ENCODE measurements at regions not wholly inside any gene's neighbourhood (a gene's known extent, or its start where the extent isn't known, plus 50 kb on each side); places are given as distances from the start of the nearest gene placed in this dataset.

DNA sequence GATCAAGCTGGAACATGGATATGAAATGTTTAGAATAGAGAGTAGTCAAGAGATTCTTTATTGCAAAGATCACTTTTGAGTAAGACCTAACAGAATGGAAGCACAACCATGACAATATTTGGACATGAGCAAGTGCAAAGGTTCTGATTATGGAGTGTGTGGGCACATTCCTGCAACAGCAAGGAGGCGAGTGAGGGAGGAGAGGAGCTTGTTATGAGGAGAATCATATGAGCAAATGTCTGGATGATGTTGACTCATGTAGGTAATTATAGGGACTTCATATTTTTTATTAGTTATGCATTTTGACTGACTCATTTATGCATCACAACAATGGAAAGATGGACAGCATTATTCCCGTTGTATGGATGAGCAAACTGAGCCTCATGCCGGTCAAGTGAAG lies 100.8 kb upstream of the SLC35B3 start:
- no peak for DNase-seq

DNA sequence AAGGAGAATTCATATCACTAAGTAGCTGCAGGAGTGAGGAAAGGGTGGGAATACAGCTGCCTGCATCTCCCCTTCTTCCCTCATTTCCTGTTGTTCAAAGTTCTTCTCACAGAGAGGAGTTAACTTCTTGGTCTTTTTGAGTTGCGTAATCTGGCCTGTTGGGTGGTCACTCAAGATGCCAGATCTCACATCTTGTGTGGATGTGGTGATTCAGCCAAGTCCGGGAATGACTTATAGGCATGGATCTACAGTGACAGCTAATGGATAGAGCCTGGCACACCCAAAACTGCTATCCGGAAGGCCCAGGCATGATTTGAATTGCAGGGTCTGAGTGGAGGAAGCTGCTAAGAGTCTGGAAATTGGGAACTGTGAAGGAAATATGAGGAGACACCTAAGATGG lies 100.2 kb upstream of the SLC35B3 start:
- no peak for DNase-seq

DNA sequence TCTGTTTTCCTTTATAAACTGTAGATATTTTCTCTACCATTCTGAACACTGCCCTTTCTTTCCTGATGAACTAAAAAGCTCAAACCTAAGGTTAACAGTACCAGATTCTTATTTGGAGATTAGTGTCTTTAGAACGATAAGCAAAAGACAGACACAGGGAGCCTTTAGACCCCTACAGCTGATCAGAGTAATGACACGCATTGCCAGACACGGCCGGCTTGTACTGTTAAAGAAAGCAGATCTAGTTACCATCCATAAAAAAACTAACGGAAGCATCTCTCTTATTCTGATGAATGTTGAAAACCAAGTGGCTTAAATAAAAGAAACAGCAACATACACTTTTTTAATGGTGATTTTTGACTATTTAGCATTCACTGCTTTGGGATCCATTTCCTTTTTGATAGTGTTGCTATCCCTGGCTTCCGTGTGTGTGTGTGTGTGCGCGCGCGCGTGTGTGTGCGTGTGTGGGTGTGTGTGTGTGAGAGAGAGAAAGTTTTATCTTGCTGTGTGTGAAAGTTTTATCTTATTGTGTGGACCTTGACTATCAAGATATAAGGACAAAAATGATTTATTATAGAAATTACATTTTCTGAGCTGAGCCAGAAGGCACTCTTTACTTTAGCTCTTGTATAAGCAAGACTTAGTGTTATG lies 95.6 kb upstream of the SLC35B3 start:
- no peak for DNase-seq

DNA sequence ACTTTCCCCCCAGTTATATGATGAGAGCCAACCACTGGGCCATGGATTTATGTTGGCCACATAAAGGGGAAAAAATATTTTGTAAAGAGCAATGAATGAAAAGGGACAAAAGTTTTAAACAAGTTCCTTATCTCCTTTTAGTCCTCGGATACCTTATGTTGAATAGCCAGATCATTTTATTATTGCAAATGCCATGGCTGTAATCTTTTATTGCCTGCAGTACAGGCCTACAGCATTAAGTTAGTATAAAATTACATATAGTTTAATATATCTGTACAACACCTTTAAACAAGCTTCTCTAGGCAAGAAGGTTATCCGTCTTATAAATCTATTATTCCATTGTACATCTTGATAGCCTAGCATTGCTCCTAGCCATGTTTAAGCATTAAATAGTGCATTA lies 93.9 kb upstream of the SLC35B3 start:
- no peak for DNase-seq

DNA sequence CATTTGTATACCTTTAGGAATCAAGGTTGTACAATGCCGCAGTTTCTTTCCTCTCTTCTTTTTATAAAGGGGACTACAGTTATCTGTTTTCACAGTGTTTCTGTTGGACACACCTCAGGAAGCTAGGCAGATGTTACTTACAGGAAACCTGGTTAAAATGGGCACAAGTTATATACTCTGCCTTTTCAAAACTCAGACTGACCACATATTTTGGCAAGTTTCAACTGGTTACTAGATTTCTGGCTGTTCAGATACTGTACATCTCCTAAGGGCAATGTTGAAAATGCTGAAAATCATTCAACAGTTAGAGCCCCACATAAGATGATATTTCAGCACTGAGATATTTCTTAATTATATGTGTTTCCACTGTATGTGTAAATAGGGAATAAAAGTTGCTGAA lies 92.5 kb upstream of the SLC35B3 start:
- no peak for DNase-seq

DNA sequence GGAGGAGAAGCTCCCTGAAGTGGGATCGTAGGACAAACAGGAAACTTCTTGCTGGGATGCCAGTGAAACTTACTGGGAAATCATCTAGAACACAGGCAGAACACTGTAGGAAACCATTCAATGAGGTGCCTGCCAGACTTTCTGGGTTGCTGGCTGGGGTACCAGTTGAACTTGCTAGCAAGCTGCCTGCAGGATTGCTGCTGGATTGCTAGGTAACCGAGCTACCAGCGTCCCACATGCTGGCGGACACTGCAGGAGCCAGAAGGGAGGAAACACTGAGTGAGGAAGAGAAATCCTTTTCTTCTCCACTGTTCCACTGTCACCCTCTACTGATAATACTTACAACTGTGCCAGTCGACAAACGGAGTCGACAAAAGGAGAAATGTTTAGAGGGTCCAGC lies 91.3 kb upstream of the SLC35B3 start:
- DNase-seq = no peak

- no peak for DNase-seq
Measured at GRCh38 chr6:8525370-8525769, 90.0 kb upstream of the SLC35B3 start.

GRCh38 chr6:8513174-8513573 lies 77.8 kb upstream of the SLC35B3 start:
- no peak for DNase-seq

- no peak for DNase-seq
Measured at GRCh38 chr6:8507286-8507685, 71.9 kb upstream of the SLC35B3 start.

GRCh38 chr6:8506126-8506525 lies 70.8 kb upstream of the SLC35B3 start:
- DNase-seq = no peak

DNA sequence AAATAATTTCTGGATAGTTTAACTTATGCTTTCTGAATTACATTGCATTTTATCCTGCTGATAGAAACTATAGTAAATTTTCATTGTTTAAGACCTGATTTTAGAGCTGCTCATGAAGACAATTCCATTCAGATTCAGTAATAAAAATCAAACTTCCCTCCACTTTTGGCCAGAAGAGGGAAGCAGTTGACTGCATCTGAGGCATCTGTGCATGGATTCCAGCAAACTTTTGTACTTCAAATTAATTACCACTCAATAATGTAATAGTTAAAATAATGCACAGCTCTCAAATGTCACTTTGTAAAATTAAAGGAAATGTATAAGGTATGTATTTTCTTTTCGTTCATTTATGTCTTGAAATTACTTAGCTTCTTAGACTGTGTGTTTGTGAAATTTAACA lies 64.2 kb upstream of the SLC35B3 start:
- DNase-seq = no peak

GRCh38 chr6:8494730-8495129 lies 59.4 kb upstream of the SLC35B3 start:
- DNase-seq = no peak

DNA sequence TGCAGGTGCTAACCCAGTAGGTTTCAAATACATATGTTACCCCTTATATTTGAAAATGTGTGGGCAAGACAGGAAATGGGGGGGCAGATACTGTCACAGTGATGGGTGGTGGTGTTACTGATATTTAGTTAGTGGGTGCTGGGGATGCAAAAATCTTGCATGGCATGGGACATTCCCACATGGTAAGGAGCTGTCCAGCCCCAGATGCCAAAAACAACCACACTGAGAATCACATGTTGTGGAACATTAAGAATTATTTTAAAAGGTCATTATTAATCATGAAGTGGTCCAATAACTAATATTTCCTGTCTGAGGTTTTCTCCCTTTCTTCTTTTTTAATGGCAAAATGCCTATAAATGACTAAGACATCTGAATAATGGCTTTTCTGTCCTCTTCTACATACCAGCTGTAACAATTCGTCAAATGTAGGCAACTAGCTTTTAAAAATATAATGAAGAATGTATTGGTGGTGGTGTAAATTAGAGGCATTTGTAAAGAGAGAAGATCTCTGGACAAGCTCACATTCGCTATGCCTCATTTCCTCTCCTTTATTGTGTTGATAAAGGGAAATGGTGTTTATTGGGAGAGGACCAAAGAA lies 57.3 kb upstream of the SLC35B3 start:
- DNase-seq = no peak
